ENCODE measurements at regions not wholly inside any gene's neighbourhood (a gene's known extent, or its start where the extent isn't known, plus 50 kb on each side); places are given as distances from the start of the nearest gene placed in this dataset.

DNA sequence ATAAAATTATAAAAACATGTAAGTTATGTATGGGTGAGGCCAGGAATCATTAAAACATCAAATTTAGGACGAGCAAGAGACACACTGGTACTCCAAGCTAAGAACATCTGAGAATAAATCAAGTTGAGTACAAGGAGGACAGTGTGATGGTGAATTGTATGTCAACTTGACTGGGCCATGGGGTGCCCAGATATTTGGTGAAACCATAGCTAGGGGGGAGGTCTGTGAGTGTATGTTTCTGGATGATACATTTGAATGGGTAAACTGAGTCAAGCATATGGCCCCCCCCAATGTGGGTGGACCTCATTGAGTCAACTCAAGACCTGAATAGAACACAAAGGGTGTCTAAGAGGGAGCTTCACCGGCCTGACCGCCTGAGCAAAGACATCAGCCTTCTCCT, 115.3 kb upstream of the BCOR start:
- no peak for TF ChIP-seq GABPA (IDR thresholded peaks at IDR 0.05; ENCODE audit: low read depth)
- TF ChIP-seq, protein P1, sequence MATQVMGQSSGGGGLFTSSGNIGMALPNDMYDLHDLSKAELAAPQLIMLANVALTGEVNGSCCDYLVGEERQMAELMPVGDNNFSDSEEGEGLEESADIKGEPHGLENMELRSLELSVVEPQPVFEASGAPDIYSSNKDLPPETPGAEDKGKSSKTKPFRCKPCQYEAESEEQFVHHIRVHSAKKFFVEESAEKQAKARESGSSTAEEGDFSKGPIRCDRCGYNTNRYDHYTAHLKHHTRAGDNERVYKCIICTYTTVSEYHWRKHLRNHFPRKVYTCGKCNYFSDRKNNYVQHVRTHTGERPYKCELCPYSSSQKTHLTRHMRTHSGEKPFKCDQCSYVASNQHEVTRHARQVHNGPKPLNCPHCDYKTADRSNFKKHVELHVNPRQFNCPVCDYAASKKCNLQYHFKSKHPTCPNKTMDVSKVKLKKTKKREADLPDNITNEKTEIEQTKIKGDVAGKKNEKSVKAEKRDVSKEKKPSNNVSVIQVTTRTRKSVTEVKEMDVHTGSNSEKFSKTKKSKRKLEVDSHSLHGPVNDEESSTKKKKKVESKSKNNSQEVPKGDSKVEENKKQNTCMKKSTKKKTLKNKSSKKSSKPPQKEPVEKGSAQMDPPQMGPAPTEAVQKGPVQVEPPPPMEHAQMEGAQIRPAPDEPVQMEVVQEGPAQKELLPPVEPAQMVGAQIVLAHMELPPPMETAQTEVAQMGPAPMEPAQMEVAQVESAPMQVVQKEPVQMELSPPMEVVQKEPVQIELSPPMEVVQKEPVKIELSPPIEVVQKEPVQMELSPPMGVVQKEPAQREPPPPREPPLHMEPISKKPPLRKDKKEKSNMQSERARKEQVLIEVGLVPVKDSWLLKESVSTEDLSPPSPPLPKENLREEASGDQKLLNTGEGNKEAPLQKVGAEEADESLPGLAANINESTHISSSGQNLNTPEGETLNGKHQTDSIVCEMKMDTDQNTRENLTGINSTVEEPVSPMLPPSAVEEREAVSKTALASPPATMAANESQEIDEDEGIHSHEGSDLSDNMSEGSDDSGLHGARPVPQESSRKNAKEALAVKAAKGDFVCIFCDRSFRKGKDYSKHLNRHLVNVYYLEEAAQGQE (IDR thresholded peaks at IDR 0.05; ENCODE audit: insufficient replicate concordance, low read depth), result no peak
- DNase-seq (ENCODE audit: low read depth in 1 of 2, low spot score in 1 of 2), result no peak
- Histone ChIP-seq H3K4me3 (replicated peaks; ENCODE audit: insufficient read depth, low read length) (no peak overlapping the region), H3K27me3 (ENCODE audit: insufficient read depth, poor library complexity, severe bottlenecking) (no peaks in the 10 kb centered on the region), H3K27ac (replicated peaks) (no peak overlapping the region)

DNA sequence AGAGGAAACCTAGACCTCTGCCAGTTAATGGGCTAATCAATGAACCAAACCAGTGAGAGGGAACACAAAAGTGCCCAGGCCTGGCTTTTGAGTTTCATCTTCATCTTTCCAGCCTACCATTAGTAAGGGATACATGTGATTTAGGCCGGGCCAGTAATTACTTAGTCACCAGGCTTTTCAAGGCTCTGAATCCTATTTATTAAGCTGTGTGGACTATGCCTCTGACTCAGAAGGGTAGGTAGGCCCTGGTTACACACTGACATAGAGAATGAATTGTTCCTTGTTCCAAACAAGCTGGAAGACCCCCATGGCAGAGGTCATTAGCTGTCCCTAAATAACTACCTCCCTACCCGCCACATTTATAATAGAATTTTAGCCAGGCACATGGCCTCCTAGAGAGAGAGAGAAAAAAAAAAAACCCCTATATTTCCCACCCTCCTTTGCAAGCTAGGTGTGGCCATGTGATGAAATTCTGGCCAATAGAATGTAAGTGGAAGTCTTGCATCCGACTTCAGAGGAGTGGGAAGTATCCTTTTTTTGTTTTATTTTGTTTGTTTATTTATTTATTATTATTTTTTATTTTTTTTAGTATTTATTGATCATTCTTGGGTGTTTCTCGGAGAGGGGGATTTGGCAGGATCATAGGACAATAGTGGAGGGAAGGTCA, 112.3 kb upstream of the BCOR start:
- Histone ChIP-seq H3K27ac (replicated peaks) (no peak overlapping the region), H3K4me3 (replicated peaks; ENCODE audit: insufficient read depth, low read length) (no peak overlapping the region), H3K27me3 (ENCODE audit: insufficient read depth, poor library complexity, severe bottlenecking) (no peaks in the 10 kb centered on the region)
- TF ChIP-seq, protein P2, sequence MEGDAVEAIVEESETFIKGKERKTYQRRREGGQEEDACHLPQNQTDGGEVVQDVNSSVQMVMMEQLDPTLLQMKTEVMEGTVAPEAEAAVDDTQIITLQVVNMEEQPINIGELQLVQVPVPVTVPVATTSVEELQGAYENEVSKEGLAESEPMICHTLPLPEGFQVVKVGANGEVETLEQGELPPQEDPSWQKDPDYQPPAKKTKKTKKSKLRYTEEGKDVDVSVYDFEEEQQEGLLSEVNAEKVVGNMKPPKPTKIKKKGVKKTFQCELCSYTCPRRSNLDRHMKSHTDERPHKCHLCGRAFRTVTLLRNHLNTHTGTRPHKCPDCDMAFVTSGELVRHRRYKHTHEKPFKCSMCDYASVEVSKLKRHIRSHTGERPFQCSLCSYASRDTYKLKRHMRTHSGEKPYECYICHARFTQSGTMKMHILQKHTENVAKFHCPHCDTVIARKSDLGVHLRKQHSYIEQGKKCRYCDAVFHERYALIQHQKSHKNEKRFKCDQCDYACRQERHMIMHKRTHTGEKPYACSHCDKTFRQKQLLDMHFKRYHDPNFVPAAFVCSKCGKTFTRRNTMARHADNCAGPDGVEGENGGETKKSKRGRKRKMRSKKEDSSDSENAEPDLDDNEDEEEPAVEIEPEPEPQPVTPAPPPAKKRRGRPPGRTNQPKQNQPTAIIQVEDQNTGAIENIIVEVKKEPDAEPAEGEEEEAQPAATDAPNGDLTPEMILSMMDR (IDR thresholded peaks at IDR 0.05; ENCODE audit: insufficient read depth, low read length), result no peak
- TF ChIP-seq SPI1 (IDR thresholded peaks at IDR 0.05; ENCODE audit: borderline replicate concordance, low read depth), result no peak
- TF ChIP-seq, protein P1 (IDR thresholded peaks at IDR 0.05; ENCODE audit: insufficient replicate concordance, low read depth), result no peak
- no peak for TF ChIP-seq POLR2AphosphoS5 (IDR thresholded peaks at IDR 0.05; ENCODE audit: low read depth)
- TF ChIP-seq GABPA (IDR thresholded peaks at IDR 0.05; ENCODE audit: low read depth), result no peak
- no peak for DNase-seq (ENCODE audit: low read depth in 1 of 2, low spot score in 1 of 2)

DNA sequence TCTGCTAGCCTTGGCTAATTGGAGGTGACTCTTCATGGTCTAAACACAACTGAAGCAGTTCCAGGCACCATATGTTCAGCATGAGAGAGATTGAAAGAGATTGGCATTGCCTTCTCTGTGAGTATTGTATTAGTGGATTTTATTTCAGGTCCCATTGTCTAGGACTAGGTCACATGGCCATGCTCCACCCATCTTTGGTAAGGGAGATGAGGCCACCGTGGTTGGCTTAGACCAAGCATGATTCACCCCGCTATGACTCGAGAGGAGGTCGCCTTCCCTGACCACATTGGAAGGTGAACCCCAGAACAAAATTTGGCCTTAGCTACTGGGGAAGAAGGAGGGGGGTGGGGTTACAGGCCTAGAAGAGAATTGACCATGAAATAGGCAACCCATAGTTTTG, 109.9 kb upstream of the BCOR start:
- Histone ChIP-seq H3K27me3 (ENCODE audit: insufficient read depth, poor library complexity, severe bottlenecking) (no peaks in the 10 kb centered on the region), H3K27ac (replicated peaks) (no peak overlapping the region), H3K4me3 (replicated peaks; ENCODE audit: insufficient read depth, low read length) (no peak overlapping the region)
- no peak for TF ChIP-seq GABPA (IDR thresholded peaks at IDR 0.05; ENCODE audit: low read depth)
- TF ChIP-seq SPI1 (IDR thresholded peaks at IDR 0.05; ENCODE audit: borderline replicate concordance, low read depth), result no peak
- TF ChIP-seq, protein P2 (IDR thresholded peaks at IDR 0.05; ENCODE audit: insufficient read depth, low read length), result no peak
- no peak for TF ChIP-seq POLR2AphosphoS5 (IDR thresholded peaks at IDR 0.05; ENCODE audit: low read depth)
- TF ChIP-seq, protein P1 (IDR thresholded peaks at IDR 0.05; ENCODE audit: insufficient replicate concordance, low read depth), result no peak
- DNase-seq (ENCODE audit: low read depth in 1 of 2, low spot score in 1 of 2), result peak; percentile 5 to 46
